ENCODE measurements at regions not wholly inside any gene's neighbourhood (a gene's known extent, or its start where the extent isn't known, plus 50 kb on each side); places are given as distances from the start of the nearest gene placed in this dataset.
A peak's percentile ranks its signal among the peaks of the same experiment; 100 is the strongest.

DNA sequence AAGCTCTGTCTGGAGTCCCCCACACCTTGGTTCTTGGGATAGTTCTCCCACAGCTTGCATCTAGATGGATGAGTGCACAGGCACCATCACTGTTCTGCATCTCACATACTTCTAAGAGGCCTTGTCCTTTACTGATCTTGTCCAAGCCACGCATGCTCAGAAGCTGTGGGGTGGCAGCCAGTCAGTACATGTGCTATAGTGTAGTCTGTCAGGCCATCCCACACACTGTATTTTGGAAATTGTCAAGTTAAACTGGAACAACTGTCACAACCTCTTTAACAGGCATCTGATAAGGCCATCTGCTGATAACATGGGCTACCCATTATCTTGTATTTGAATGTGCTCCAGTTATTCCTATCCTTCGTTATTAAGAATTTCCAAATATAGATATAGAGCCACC, 296.5 kb upstream of the AZI2 start:
- DNase-seq (ENCODE audit: low read depth, low spot score) = no peak

DNA sequence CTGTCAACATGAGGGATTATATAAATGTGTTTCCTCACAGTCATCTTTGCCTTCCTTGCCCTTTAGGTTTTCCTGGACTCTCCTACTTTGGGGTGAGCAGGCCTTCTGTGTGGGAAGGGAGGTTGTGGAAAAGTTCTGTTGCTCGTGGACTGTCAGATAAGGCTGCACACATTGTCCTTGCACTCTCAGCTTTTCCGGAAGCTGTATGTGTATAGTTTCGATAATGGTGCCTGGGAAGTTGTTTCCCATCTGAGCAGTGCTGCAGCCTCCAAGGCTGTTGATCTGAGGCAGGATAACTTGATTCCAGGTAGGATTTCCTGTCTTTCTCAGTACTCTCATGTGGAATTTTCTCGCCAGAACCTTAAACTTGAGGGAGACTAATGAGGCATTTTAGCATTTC, 297.8 kb upstream of the AZI2 start:
- DNase-seq (ENCODE audit: low read depth, low spot score) = no peak

DNA sequence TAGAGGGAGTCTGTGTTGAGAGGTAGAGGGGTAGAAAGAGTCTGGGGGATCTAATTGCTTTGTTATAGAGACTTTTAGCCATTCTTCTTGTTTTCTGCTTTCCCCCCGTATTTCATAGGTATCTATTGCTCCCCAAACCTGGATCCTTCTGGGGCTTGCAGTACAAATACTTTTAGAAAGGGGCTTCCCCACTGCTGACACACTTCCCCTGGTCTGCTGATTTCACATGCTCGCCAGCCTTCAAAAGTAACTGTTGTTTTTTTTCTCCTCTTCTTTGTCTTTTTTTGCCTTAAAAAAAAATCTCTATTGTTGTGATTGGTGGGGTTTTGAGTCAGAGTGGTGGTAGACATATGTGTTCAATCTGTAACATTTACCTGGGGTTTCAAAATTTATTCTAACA, 300.6 kb upstream of the AZI2 start:
- DNase-seq (ENCODE audit: low read depth, low spot score) = no peak

DNA sequence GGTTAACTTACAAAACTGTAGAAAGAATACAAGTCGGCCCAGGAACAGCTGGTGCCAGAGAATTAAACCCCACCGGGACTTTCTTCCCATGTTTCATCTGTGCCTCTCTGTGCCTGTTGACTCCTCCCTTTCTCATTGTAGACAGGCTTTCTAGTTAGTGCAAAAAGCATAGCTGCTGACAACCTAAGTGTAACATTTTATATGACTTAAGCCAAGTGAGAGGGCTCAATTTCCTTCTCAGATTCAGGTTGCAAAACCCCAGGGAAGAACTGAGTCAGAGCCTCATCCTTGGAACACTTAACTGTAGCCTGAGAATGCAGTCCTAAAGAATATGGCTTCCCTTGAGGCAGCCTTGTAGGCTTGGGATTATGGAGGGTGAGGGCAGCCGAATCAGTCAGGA, 302.5 kb upstream of the AZI2 start:
- DNase-seq (ENCODE audit: low read depth, low spot score) = no peak

DNA sequence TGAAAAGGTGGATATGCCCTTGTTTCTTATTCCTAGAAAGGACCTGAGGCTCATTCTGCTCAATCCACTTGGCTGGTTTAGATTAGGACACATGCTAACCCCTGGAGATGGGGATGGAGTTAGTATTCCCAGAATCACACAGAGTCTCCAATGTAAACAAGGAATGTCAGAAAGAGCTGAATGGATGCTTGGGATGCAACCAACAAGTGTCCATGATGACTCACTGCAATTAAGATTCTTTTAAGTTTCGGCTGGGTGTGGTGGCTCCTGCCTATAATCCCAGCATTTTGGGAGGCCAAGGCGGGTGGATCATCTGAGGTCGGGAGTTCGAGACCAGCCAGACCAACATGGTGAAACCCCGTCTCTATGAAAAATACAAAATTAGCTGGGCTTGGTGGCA, 315.5 kb upstream of the AZI2 start:
- DNase-seq (ENCODE audit: low read depth, low spot score) = no peak

DNA sequence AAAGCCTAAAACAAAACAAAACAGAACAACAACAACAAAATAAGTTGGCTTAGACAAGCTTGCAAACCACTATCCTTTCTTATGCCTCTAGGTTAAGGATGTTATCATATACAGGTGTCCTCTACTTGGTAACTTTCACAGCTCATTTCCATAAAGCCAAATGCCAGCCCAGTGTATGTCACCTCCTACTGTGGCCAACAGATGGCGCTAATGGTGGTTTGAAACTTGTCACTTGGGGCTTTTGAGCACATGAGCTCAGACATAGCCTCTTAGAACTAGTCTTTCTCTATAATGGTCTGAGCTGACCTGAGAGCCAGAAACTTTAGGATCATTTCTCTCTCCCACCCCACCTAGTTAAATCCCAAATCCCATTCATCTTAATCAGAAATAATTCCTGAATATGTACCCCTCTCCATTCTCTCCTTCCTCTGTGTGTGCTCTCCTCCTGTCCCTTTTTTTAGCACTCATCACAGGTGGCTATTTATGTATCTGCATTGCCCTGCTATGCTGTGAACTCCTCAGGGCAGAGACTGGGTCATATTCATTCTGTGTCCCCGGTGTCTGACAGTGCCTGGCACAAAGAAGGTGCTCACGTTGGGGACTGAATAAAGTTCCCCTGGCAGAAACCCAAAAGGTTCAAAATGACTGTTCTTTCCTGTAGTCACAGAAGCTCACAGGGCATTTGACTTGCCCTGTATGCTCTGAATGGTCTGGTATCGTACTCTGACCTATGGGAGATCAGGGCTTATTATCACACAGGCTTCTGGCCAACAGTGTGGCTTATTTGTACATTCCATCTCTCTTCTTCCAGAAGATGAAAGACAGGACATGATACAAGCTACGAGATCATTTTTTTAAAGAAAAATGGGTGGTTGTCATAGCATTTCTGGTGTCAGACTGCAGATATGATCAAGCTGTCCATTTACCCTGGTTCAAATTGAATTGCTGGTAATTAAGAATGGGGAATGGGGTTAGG, 319.3 kb upstream of the AZI2 start:
- peak; percentile 30 for DNase-seq (ENCODE audit: low read depth, low spot score)

DNA sequence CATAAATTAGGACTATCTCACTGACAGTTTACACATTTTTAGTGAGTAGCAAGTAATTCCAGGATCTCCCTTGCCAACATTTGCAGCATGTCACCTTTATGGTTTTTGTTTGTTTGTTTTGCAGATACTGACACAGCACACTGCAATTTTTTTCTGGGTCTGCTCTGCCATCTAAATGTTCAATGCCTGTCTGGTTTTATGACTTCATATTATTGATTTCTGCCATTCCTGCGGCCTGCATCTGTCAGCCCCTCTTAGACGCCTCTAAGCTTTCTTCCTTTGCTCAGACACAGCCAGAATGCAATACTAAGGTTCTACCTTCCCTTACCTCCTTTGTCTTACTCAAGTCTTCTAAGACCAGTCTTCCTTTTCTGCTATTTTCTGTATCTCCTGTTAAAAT, 321.2 kb upstream of the AZI2 start:
- no peak for DNase-seq (ENCODE audit: low read depth, low spot score)

DNA sequence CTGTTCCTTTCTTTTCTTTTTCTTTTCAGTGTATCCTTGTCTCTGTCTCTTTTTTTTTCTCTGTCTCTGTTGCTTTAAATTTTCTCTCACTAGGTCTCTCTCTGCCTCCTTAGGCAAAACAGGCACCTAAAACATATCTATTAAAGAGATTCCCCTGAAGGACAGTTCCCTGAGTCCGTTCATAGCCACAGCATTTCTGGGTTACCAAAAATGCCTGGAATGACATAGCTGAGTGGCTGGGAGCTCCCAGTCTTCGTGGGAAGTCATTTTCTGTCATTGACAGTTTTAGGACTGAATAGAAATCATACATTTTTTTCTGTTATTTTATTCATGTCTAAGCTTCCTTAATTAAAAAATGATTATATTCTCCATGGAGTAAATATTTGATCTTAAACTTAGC, 323.8 kb upstream of the AZI2 start:
- DNase-seq (ENCODE audit: low read depth, low spot score) = no peak

DNA sequence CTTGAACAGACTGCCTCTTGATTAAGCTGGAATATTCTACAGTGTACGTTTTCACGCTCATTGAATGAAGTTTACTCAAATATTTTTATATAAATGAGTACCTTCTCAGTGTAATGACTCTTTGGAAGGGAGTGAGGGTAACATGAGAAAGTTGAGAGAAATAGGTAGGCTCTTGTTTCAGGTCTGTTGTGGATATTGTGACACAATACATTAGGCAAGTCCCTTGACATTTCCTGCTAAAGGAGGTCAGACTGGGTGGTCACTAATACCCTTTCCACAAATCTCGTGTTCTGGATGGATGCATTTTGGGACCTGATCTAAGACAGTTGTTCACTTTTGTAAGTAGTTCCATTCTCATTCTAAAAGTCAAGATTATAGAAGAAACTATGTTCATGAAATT, 324.8 kb upstream of the AZI2 start:
- no peak for DNase-seq (ENCODE audit: low read depth, low spot score)

DNA sequence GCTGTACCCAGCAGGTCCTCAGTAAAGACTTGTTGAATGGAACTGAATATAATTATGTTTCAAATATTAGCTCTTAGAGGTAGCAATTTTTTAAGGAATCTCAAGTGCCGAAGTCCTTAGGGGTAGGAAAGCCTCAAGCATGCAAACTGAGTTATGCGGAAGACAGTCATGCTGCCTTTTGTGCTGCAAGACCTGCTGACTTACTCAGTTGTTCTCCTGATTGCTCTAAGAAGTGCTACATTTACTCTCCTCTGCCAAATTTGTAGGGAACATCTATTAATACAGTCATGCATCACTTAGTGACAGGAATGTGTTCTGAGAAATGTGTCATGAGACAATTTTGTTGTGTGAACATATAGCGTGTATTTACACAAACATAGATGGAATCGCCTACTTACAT, 325.6 kb upstream of the AZI2 start:
- no peak for DNase-seq (ENCODE audit: low read depth, low spot score)

DNA sequence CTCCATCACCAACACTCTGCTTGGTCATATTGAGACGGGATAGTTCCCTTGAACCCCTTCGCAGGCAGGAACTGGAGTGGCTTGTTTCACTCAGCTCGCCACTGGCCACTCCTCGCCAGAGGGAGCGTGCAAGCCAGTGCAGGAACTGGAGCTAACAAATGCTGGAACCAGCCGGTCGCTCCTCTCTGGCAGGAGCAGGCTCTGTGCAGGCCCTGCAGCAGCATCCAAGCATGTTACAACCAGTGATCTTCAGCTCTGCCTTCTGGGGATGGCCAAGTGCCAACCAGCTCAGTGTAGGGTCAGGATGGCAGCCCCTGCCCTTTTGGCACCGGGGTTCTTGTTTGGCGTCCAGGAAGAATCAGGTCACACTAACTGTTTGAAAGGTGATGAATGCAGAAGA, 329.0 kb upstream of the AZI2 start:
- DNase-seq (ENCODE audit: low read depth, low spot score) = no peak

DNA sequence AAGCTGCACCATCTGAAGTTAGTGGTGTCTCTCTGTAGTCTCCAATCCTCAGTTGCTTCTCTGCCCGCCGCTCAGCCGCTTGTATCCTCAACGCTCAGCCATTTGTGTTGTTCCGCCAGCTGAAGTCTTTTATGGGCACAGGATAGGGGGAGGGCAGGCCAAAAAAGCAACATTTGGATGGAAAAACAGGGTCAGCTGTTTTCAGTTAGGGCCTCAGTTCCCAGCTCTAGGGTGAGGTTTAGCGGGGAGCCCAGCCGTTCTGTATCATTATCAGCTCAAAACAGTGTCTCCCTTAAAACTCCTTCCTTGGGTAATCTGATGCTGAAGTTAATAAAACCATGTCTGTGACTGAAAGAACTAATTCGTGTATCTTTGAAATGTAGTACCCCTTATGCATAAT, 329.5 kb upstream of the AZI2 start:
- no peak for DNase-seq (ENCODE audit: low read depth, low spot score)

DNA sequence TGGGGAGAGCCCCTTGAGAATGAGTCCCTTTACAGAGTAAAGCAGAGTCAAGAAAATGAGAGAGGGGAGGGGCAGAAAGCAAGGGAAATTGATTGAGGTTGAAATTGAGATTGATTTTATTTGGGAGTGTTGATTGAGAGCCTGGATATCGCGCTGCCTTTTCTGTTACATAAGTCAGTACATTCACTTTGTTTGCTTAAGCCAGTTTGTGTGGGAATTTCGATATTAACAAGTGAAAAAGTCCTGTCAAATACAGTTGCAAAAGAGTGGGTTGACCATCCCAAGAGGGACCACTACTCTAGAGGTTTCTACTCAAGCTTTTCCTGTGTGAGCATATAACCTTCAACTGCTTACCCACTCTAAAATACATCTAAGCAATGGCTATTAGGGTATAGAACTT, 331.4 kb upstream of the AZI2 start:
- no peak for DNase-seq (ENCODE audit: low read depth, low spot score)

DNA sequence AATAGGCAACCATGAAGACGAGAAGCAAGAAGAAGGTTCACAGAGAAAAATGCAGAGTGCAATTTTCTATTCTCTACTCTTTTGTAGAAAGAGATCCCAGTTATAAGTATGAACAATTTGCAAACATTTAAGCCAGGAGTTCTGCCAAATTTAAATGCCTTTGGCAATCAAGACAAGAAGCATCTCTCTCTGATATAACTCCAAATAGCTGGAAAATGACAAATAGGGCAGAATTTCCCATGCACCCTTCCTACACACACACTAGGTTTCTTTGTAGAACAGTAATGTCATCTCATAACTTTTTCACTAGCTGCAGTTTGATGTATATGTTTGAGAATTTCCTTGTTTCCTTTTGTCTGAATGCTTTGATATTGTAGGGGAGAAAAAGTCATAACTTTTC, 333.5 kb upstream of the AZI2 start:
- no peak for DNase-seq (ENCODE audit: low read depth, low spot score)

DNA sequence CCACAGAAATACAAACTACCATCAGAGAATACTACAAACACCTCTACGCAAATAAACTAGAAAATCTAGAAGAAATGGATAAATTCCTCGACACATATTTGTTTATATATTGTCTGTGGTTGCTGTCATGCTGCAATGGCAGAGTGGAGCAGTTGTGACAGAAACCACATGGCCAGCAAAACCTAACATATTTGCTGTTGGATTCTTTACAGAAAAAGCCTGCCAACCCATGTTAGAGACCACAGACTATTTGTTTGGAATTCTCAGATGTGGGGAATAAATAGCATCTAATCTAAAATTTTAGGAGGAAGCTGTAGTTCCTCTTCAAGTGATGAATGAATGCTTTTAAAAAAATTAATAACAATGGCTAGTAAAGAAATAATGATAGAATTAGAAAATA, 341.6 kb upstream of the AZI2 start:
- no peak for DNase-seq (ENCODE audit: low read depth, low spot score)

DNA sequence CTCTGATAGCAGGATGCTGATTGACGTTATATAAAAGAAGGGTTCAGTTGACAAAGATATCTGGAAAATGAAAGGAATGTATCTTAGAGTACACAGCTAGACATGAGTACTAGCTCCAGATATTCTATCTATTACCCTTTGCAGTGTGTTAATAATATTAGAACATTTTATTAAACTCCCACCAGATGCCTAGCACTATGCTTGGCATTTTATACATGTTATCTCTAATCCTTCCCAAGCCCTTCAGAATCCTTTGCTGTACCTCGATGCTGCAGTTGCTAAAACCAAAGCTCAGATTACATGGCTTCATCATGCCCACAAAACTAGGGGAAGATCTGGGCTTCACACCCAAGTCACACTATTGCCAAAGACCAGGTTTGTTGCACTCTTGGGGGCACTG, 350.1 kb upstream of the AZI2 start:
- no peak for DNase-seq (ENCODE audit: low read depth, low spot score)

DNA sequence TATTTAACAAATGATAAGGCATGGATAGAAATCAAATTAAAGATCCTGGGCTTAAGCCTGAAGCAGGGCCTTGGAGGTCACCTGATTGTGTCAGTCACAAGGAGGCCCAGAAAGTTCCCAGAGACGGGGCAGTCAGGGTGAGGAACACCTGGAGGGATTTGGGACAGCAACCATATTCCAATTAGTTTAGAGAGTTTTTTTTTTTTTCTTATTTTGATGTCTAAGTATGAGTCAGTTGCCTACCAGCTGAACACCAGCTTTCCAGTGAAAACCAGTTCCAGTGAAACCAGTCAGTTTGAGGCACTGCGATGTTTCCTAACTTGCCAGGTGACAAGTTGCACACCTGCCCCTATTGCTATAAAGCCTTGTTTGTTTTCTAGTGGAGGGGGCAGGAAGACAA, 350.7 kb upstream of the AZI2 start:
- no peak for DNase-seq (ENCODE audit: low read depth, low spot score)

DNA sequence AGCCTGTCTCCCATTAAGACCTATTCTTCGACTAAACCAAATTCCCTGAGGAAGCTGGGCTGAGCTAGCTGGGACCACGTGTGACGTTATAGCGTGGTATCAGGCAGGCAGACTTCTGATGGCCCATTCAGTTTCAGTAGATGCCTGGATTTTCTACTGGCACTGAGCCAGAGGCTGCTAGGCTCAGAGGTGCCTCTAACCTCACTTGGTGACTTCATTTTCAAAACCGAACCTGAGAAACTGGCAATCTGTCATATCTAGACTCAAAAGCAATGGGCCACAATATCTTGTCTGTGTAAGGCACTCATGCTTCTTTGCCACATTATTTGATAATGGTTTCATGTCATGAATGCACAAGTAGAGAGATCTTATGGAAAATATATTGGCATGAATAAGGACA, 352.1 kb upstream of the AZI2 start:
- DNase-seq (ENCODE audit: low read depth, low spot score) = no peak

DNA sequence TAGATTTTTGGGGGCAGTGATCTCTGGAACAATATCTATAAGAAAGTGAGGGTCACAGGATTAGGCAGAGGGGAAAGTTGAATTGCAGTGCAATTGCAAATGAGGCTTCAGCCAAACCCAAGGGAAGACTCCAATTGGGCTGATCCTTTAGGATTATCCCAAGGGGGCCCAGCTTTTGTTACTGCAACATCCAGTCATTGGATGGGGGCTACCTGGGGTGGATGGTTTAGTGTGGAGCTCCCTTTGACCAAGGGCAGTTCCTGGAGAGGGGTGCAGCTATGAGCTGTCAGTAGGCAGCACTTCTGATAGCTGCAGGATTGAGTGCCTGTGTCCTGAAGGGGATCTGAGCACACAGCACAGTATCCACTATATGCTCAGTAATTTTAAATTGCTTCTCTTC, 355.2 kb upstream of the AZI2 start:
- no peak for DNase-seq (ENCODE audit: low read depth, low spot score)

DNA sequence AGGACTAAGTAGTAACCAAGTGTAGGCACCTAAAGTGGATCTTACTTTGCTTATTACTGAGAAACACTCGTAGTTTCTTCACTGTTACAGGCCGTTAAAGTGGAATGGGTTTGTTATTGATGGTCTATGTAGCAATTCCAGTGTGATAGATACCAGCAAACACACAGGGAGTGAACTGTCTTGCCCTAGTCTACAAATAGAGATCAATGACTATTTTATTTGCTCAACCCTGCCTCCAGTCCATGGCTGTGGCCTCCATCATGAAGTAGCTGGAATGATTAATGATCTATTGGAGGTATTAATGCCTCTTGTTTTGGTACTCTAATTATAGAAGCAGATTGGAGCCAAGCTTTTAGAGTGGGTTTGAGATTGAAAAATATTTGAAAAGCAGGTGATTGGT, 362.7 kb upstream of the AZI2 start:
- DNase-seq (ENCODE audit: low read depth, low spot score) = no peak

DNA sequence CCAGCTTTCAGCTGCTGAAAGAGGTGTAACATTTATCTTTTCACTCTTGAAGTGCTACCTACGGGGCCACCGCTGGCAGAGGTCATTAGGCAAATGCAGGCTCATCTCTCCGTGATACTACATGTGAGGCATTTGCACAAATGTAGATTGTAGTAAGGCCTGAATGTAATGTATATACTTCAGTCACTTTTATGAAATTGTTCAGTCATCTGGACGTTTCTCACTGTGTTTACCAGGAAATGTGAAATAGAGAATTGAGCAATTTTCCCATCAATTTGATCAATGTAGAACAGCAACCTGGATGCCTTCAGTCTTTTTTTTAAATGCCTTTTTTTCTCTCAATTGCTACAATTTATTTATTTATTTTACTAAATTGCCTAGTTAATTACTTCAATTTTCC, 368.3 kb upstream of the AZI2 start:
- no peak for DNase-seq (ENCODE audit: low read depth, low spot score)

DNA sequence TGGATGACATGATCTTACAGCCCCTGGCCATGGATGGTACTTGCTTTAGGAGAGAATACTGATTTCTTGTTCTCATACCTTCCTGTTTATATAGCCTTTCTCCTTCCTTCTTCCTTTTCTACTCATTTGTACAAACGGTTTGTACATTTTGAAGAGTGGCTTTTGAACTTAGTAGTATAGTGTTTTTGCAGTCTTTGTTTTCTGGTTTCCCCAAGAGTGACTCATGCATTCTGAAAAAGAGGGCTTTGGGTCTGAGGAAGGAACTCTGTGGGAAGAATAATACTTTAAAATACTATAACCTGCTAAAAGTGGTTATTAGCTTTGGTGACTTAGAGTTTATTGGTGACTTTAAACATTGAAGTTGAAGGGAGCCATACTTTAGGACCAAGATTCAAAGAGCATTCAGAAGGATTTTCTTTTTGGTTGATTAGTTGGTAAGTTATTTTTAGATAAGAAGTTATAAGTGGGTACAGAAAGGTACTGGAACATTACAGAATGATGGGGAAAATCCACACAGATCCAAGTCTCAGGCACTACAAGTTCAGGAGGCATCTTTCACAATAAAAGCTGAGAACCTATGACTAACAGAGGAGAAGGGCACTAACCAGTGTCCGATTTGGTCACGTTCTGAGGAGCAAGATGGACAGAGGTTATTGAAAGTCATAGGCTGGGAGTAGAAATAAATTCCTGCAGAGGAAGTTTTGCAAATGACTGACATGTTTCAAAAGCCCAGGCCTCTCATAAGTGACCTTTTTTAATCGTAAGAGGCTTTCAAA, 369.6 kb upstream of the AZI2 start:
- DNase-seq (ENCODE audit: low read depth, low spot score) = peak; percentile 22

DNA sequence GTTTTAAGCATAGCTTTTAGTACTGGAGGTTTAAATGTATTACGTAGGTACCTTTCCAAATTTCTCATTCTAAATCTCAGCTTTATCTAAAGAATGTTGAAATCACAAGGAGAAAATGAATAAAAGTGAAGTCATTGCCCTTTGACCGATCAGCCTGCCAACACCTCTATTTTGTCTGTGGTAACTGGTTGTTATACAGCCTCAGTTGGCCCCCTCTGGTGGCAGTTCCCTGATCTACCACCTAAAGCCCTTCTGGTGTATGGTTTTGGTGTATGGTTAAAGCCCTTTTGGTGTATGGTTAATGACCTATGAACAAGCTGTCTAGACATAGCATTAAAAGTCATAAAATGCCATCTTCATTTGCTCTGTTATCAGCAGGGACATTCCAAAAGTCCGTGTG, 378.2 kb upstream of the AZI2 start:
- DNase-seq (ENCODE audit: low read depth, low spot score) = peak; percentile 24
